Immature natural killer cell (primary cell): ENCODE measurements at regions not wholly inside any gene's neighbourhood (a gene's known extent, or its start where the extent isn't known, plus 50 kb on each side); places are given as distances from the start of the nearest gene placed in this dataset.

Source experiments
- DNase-seq, 3 donors: peaks; one replicate each; pipeline ENCODE4 v3.0.0; 2022; ENCODE audit warnings: mixed read lengths in 1 of 3
- H3K27ac Mint-ChIP-seq, 6 donors: one replicate each; pipeline ENCODE4 v1.8.0; 2020; ENCODE audit warnings: mixed read lengths in 6 of 6, mild to moderate bottlenecking in 5 of 6, inconsistent platforms in 4 of 6, moderate library complexity in 3 of 6
- H3K27me3 Mint-ChIP-seq, 3 donors: one replicate each; pipeline ENCODE4 v1.8.0; 2020 to 2021; ENCODE audit warnings: low read depth in 3 of 3, mild to moderate bottlenecking in 3 of 3, mixed read lengths in 3 of 3, moderate library complexity in 3 of 3, inconsistent platforms in 1 of 3
- H3K36me3 Mint-ChIP-seq, 3 donors: one replicate each; pipeline ENCODE4 v1.8.0; 2020; ENCODE audit warnings: mixed read lengths in 3 of 3, inconsistent platforms in 2 of 3, mild to moderate bottlenecking in 2 of 3
- H3K4me1 Mint-ChIP-seq, 2 donors: one replicate each; pipeline ENCODE4 v1.8.0; 2020; ENCODE audit warnings: inconsistent platforms in 2 of 2, mild to moderate bottlenecking in 2 of 2, mixed read lengths in 2 of 2, moderate library complexity in 1 of 2
- H3K4me3 Mint-ChIP-seq, 5 donors: one replicate each; pipeline ENCODE4 v1.8.0; 2020; ENCODE audit warnings: mild to moderate bottlenecking in 5 of 5, mixed read lengths in 5 of 5, inconsistent platforms in 3 of 5, moderate library complexity in 3 of 5
- H3K9me3 Mint-ChIP-seq, 6 donors: one replicate each; pipeline ENCODE4 v1.8.0; 2020; ENCODE audit warnings: mild to moderate bottlenecking in 6 of 6, mixed read lengths in 6 of 6, inconsistent platforms in 4 of 6, moderate library complexity in 3 of 6

- no peaks in the 10 kb centered on the region for H3K9me3 Mint-ChIP-seq
- H3K27me3 Mint-ChIP-seq: peaks cover 2 to 7% (median 5%) of the 10 kb centered on the region in 3 donors
- no peaks in the 10 kb centered on the region for H3K4me1 Mint-ChIP-seq
- DNase-seq: no peak
- no peak overlapping the region for H3K27ac Mint-ChIP-seq
- no peaks in the 10 kb centered on the region for H3K36me3 Mint-ChIP-seq
- no peak overlapping the region for H3K4me3 Mint-ChIP-seq
Observed at GRCh38 chr17:79179334-79179733, 104.7 kb downstream of the ENGASE start.

- Mint-ChIP-seq H3K4me1 (no peaks in the 10 kb centered on the region), H3K27ac (no peak overlapping the region), H3K27me3 (peaks cover 2 to 7% (median 5%) of the 10 kb centered on the region in 3 donors), H3K9me3 (no peaks in the 10 kb centered on the region), H3K36me3 (no peaks in the 10 kb centered on the region), H3K4me3 (no peak overlapping the region)
- no peak for DNase-seq
Observed at GRCh38 chr17:79177877-79178276, 103.3 kb downstream of the ENGASE start.

GRCh38 chr17:79176792-79177601 lies 102.4 kb downstream of the ENGASE start:
- Mint-ChIP-seq H3K27ac (no peak overlapping the region), H3K4me3 (no peak overlapping the region), H3K4me1 (no peaks in the 10 kb centered on the region), H3K36me3 (no peaks in the 10 kb centered on the region), H3K9me3 (no peaks in the 10 kb centered on the region), H3K27me3 (peaks cover 2 to 7% (median 5%) of the 10 kb centered on the region in 3 donors)
- DNase-seq: no peak

- Mint-ChIP-seq H3K36me3 (no peaks in the 10 kb centered on the region), H3K9me3 (no peaks in the 10 kb centered on the region), H3K4me1 (no peaks in the 10 kb centered on the region), H3K27me3 (peaks cover 0 to 7% (median 2%) of the 10 kb centered on the region in 3 donors), H3K4me3 (no peak overlapping the region), H3K27ac (peak overlapping the region in 1 of 6 donors; percentile 9)
- DNase-seq: no peak
Observed at GRCh38 chr17:79174905-79175856, 100.6 kb downstream of the ENGASE start.

GRCh38 chr17:79174193-79174765 lies 99.7 kb downstream of the ENGASE start:
- Mint-ChIP-seq H3K27ac (peak overlapping the region in 1 of 6 donors; percentile 9), H3K9me3 (no peaks in the 10 kb centered on the region), H3K4me3 (no peak overlapping the region), H3K27me3 (peaks cover 2 to 7% (median 2%) of the 10 kb centered on the region in 3 donors), H3K4me1 (no peaks in the 10 kb centered on the region), H3K36me3 (no peaks in the 10 kb centered on the region)
- no peak for DNase-seq

GRCh38 chr17:79171188-79171587 lies 96.6 kb downstream of the ENGASE start:
- H3K27me3 Mint-ChIP-seq: peaks cover 2 to 7% (median 2%) of the 10 kb centered on the region in 3 donors
- no peaks in the 10 kb centered on the region for H3K4me1 Mint-ChIP-seq
- H3K36me3 Mint-ChIP-seq: no peaks in the 10 kb centered on the region
- no peak overlapping the region for H3K27ac Mint-ChIP-seq
- H3K9me3 Mint-ChIP-seq: no peaks in the 10 kb centered on the region
- H3K4me3 Mint-ChIP-seq: no peak overlapping the region
- no peak for DNase-seq

- H3K9me3 Mint-ChIP-seq: no peaks in the 10 kb centered on the region
- H3K27ac Mint-ChIP-seq: no peak overlapping the region
- no peaks in the 10 kb centered on the region for H3K36me3 Mint-ChIP-seq
- DNase-seq: no peak
- H3K4me3 Mint-ChIP-seq: no peak overlapping the region
- H3K4me1 Mint-ChIP-seq: no peaks in the 10 kb centered on the region
- peaks cover 0 to 4% (median 2%) of the 10 kb centered on the region in 3 donors for H3K27me3 Mint-ChIP-seq
Observed at GRCh38 chr17:79169861-79170260, 95.2 kb downstream of the ENGASE start.

- DNase-seq: no peak
- Mint-ChIP-seq H3K4me1 (no peaks in the 10 kb centered on the region), H3K27ac (no peak overlapping the region), H3K36me3 (no peaks in the 10 kb centered on the region), H3K27me3 (peaks cover 0 to 3% (median 2%) of the 10 kb centered on the region in 3 donors), H3K4me3 (no peak overlapping the region), H3K9me3 (no peaks in the 10 kb centered on the region)
Observed at GRCh38 chr17:79169366-79169765, 94.7 kb downstream of the ENGASE start.

GRCh38 chr17:79168486-79169055 lies 93.9 kb downstream of the ENGASE start:
- Mint-ChIP-seq H3K36me3 (no peaks in the 10 kb centered on the region), H3K4me3 (no peak overlapping the region), H3K4me1 (no peaks in the 10 kb centered on the region), H3K27ac (no peak overlapping the region), H3K9me3 (no peaks in the 10 kb centered on the region), H3K27me3 (peaks cover 0 to 3% (median 2%) of the 10 kb centered on the region in 3 donors)
- DNase-seq: no peak

GRCh38 chr17:79167486-79167885 lies 92.9 kb downstream of the ENGASE start:
- Mint-ChIP-seq H3K4me1 (no peaks in the 10 kb centered on the region), H3K9me3 (no peaks in the 10 kb centered on the region), H3K27ac (no peak overlapping the region), H3K4me3 (no peak overlapping the region), H3K36me3 (no peaks in the 10 kb centered on the region), H3K27me3 (peaks cover 2 to 4% (median 3%) of the 10 kb centered on the region in 3 donors)
- DNase-seq: no peak

- no peak overlapping the region for H3K4me3 Mint-ChIP-seq
- H3K4me1 Mint-ChIP-seq: peaks cover 0 to 4% of the 10 kb centered on the region in 2 donors
- no peaks in the 10 kb centered on the region for H3K36me3 Mint-ChIP-seq
- no peak overlapping the region for H3K27ac Mint-ChIP-seq
- H3K27me3 Mint-ChIP-seq: peaks cover 2 to 4% (median 3%) of the 10 kb centered on the region in 3 donors
- no peak for DNase-seq
- no peaks in the 10 kb centered on the region for H3K9me3 Mint-ChIP-seq
Observed at GRCh38 chr17:79165756-79166473, 91.3 kb downstream of the ENGASE start.

- H3K4me1 Mint-ChIP-seq: peaks cover 0 to 4% of the 10 kb centered on the region in 2 donors
- H3K4me3 Mint-ChIP-seq: no peak overlapping the region
- H3K27ac Mint-ChIP-seq: no peak overlapping the region
Observed at GRCh38 chr17:79164913-79165695, 90.5 kb downstream of the ENGASE start.

More at GRCh38 chr17:79164913-79165695, 90.5 kb downstream of the ENGASE start:
- DNase-seq: no peak
- Mint-ChIP-seq H3K9me3 (no peaks in the 10 kb centered on the region), H3K36me3 (no peaks in the 10 kb centered on the region), H3K27me3 (peaks cover 0 to 4% (median 2%) of the 10 kb centered on the region in 3 donors)
